SIG-M5 treated with dmso at 0.1 percent for 504 hours (cell line): ENCODE measurements at regions not wholly inside any gene's neighbourhood (a gene's known extent, or its start where the extent isn't known, plus 50 kb on each side); places are given as distances from the start of the nearest gene placed in this dataset.

ENCODE experiments used
- DNase-seq: peaks from one replicate; lab custom pipeline; 2025; ENCODE audit not compliant: unreplicated experiment; lab: John Stamatoyannopoulos, UW

DNA sequence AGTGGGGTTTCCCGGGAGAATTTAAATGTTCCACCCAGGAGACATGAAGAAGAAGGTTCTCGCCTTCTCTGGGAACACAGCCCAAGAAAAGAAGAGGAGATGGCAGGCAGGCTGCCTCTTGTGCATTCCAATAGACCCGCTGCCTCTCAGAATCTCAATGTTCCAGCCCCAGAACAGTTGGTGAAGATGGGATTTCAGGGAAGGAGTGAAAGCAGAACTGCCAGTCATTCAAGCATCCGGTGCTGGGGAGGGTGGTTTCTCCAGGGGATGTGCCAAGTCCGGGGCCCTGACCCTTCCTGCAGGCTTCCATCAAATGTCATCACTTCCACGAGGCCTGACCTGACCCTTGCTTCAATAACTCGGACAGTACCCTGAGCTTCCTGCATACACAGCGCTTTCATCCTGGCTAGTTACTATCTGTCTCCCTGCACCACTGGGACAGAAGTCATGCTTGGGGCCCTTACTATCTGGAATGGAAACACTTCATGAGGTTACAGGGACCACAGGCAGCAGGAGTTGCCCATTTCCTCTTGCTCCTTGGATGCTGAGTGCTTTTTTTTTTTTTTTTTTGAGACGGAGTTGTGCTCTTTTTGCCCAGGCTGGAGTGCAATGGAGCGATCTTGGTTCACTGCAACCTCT lies 386.6 kb upstream of the POU3F1 start:
- DNase-seq = no peak

GRCh38 chr1:38431535-38432376 lies 385.2 kb upstream of the POU3F1 start:
- DNase-seq = no peak

GRCh38 chr1:38430949-38431348 lies 384.4 kb upstream of the POU3F1 start:
- DNase-seq = no peak

DNA sequence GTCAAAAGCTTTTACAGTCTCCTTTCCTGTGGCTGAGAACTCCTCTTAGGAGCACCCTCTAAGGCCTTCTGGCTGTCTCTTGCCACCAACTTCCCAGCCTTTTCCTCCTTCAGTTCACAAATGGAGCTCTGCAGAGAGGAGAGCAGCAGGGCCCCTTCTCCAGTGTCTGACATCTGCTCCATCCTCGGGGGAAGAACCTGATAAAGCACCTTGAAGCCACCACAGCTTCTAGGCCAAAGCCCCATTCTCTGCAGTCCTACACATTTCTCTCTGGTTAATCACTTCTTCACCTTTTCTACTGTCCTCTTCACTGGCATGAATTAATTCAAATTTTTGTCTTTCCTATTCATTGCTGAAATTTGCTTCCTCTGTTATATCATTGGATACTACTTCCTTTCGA lies 378.1 kb upstream of the POU3F1 start:
- DNase-seq = no peak

DNA sequence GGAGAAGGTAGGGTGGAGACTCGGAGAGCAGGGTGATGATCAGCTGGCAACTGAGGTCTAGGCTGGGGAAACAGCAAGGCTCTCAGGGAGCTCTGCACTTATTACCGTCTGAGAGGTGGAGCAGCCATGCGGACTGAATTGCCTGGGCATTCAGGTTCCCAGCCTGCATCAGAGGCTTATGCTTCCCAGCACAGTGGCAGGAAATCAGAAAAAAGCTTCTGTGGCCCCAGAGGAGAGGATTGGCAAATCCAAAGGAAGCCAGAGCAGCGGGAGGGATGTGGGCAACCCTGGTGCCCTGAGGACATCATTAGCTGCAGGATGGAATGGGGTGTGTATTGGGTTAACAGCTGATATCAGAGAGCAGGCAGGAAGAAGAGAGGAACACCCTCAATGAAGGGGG lies 374.1 kb upstream of the POU3F1 start:
- DNase-seq = no peak

DNA sequence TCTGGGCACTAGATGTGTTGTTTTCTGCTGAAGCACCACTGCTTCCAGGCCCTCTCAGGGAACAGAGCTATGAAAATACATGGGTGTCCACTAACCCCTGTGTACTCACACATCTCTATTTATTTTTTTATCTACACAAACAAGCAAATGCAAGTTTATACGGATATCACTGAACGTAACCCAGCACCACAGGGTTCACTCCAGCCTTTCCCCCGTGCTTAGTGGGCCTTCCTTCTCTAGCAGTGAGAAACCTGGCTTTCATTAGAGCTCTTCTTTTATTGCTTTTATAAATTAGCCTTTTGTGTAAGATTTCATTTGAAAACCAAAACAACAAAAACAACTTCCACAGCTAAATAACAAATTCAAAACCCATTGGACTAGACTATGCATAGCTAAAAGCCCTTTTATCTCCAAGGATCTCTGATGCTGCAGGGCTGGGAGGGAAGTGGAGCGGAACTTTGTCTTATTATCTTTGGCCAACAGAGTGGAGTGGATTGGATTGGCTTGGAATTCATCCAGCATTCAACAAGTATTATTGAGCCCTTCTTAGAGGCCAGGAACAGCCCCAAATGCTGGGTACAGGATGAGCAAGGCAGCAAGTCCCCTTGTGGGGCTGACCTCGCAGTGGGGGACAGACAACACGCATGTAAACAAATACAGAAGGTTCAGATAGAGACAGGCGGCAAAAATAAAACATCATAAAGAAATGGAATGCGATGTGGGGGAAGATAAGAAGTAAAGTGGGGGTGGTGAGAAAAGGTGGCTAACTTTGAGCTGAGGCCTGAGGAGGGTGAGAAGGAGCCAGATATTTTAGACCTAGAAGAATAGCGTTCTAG lies 371.8 kb upstream of the POU3F1 start:
- DNase-seq = no peak

DNA sequence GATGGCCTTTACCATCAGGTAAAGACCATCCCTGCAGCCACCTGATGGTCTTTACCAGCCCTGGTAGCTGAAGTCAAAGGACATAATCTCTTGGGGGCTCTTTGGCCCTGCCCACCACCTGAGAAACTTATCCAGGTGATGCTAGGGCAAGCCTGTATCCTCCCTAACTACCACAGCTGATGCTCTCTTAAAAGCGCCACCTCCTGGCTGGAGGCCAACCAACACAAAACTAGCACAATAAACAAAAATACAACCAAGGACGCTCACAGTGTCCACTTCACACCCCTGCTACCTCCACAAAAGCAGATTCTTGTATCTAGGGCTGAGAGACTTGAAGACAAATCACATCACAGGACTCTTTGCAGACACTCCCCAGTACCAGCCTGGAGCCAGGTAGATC lies 357.1 kb upstream of the POU3F1 start:
- no peak for DNase-seq

GRCh38 chr1:38402230-38402815 lies 355.7 kb upstream of the POU3F1 start:
- no peak for DNase-seq

GRCh38 chr1:38396606-38397005 lies 350.0 kb upstream of the POU3F1 start:
- DNase-seq = no peak

DNA sequence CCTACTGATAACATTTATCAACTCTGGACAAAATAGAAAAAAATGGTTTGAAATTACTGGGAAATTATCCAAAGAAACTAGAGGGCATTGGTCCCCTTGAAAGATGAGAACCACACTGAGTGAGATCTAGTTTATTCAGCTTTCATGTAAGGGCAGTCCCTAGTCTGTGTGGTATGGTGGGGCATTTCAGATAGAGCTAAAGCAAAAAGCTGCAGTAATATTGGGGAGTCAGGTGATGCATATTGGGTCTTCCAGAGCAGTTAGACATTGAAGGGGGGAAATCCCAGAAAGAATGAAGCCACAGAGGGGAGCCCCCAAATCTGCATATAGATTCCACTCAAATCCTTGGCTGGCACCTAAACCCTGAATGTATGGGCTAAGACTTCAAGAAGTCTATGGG lies 347.7 kb upstream of the POU3F1 start:
- DNase-seq = no peak

DNA sequence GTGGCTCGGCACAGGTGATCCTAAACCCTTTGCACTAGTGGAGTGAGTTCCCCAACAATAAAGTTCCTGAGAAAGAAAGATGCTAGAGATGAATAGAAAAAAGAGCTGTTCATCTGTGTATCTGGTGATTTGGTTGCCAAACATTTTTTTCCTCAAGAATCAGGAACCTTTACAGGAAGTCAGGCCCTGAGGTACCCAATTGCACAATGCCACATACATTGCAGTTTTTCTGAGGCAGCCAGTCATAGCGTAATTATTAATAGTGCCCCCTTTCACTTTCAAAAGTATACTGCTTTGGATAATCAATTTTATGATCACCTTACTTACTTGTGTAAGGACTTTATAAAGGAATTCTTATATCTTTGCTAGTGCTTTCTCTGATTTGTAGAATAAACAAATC lies 346.3 kb upstream of the POU3F1 start:
- DNase-seq = no peak

- DNase-seq = no peak
These were observed 334.7 kb upstream of the POU3F1 start for GRCh38 chr1:38381256-38381655.

DNA sequence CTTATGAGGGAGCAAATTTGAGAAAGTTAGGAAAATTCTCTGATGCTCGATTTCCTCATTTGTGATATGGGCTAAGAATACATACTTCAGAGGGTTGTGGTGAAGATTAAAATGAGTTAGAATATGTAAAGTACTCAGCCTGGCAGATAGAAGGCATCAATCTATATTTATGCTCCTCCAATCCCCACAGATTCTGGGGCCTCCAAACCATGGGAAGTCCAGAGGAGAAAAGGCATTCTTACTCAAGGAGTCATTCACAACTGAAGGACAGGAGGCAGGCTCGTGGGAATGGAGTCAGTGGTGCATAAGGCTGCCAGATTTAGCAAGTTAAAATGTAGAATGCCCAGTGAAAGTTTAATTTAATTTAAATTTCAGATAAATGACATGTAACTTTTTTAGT lies 330.0 kb upstream of the POU3F1 start:
- DNase-seq = no peak

DNA sequence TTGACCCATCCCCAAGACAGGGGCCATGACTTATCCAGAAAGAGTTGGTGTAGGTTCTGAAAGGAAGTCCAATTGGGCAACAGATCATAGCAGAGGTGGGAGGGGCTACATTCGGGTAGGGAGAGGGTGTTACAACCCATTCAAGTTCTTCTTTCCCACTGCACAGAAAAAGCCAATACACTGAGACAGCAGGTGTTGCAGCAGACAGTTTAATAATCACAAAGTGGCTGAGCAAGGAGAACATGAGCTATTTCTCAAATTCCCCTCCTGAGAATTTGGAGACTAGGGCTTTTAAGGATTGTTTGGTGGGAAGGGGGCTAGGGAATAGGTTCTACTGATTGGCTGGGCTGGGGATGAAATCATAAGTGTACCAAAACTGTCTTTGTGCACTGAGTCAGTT lies 328.4 kb upstream of the POU3F1 start:
- DNase-seq = no peak

- no peak for DNase-seq
These were observed 324.9 kb upstream of the POU3F1 start for GRCh38 chr1:38371505-38371844.

DNA sequence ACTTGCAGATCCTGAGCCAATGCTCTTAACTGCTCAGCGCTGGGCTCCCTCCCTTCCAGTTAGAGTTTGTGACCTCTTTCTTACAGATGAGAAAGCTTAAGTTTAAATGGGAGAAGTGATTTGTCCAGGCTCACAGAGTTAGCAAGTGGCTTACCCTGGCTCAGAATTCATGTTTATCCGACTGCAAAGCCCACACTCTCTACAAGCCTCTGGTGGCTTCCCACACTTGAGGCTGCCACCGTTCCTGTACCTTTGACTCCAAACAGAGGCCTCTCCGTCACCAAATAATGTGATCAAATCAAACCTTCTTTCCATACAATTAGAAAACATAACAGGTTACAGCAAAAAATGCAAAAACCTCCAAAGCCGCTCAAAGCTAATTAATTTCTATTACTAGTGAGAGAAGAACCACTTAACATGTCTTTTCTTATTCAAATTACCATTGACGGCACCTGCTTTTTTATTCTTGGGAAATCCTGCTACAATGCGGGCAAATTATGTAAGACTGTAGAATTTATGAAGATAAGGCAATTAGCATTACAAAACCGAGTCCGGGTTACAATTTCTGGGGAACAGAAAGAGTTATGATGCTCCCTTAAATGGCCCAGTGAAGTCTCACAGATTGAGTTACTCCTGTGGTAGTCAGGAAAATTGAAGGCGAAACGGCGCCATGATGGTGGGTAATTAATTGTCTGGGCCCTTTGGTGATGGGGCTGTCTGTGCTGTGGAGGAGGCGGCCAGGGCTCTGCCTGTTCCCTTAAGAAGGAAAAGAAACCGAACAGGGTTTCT lies 324.3 kb upstream of the POU3F1 start:
- no peak for DNase-seq

DNA sequence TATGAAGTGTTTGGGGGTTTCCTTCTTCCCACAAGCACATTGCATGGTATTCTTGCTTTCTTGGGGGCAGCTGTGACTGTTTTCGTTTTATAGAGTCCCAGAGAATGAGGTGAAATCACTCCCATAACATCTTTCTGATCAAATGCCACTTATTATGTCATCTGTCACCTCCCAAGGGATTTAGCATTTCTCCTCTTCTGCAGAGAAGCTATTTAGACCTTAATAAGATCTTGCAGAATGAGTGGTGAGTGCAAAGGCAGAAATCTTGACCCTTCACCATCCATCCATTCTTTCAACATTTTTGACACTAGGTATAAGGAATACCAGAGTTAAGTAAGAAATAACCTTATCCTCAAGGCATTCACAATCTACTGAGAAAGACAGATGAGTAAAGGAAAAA lies 318.6 kb upstream of the POU3F1 start:
- DNase-seq = no peak

- DNase-seq = no peak
These were observed 315.0 kb upstream of the POU3F1 start for GRCh38 chr1:38361566-38361965.

DNA sequence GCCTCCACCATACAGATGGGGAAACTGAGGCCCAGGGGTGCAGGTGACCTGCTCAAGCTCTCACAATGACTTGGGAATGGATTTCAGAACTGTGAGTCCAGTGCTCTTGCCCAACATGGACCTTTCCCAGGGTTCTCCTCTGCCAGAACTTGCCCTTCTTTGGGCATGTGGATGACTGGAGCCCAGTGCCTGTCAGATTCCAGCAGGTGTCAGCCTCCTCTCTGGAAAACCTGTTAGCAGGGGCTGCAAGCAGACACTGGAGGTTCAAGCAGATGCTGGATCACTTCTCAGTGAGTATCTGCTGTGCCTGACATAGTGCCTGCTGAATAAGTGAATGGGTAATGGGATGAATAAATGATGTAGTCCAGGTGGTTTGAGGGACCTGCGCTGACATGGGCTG lies 314.2 kb upstream of the POU3F1 start:
- no peak for DNase-seq

DNA sequence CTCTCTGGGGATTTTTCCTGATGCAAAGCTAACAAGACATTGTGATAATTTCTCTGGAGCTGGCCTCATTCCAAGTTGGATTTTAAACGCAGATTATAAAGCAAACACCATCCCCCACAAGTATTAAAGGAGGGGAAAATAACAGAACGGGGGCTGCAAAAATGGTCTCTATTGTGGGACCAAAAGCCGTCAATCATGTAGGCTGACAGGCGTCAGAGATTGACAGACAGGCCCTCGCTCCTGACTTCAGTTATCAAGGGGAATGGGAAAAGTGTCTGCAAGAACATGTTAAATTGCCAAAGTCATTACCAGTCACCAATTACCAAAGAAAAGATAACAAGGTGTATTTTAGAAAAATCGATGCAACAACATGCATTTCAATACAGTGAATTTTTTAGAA lies 307.4 kb upstream of the POU3F1 start:
- DNase-seq = no peak

GRCh38 chr1:38352869-38353268 lies 306.3 kb upstream of the POU3F1 start:
- DNase-seq = no peak
